ENCODE measurements at regions not wholly inside any gene's neighbourhood (a gene's known extent, or its start where the extent isn't known, plus 50 kb on each side); places are given as distances from the start of the nearest gene placed in this dataset.

- TF ChIP-seq CTCF (IDR thresholded peaks at IDR 0.05), result no peak
- TF ChIP-seq POLR2AphosphoS5 (IDR thresholded peaks at IDR 0.05), result no peak
- no peak for TF ChIP-seq POLR2A (IDR thresholded peaks at IDR 0.05)
These were observed 189.8 kb downstream of the TMEM18 start for GRCh38 chr2:487186-488079.
